Parathyroid adenoma (tissue), 2 donors: ENCODE measurements at regions not wholly inside any gene's neighbourhood (a gene's known extent, or its start where the extent isn't known, plus 50 kb on each side); places are given as distances from the start of the nearest gene placed in this dataset.

Experiments
- H2AFZ ChIP-seq: fragments of 300-600 bp; sonication (generic); one replicate; pipeline ENCODE4 v1.7.0; 2017; ENCODE audit warnings: antibody characterized with exemption, mild to moderate bottlenecking
- H3K27ac ChIP-seq: fragments of 300-600 bp; sonication (generic); one replicate; pipeline ENCODE4 v1.7.0; 2017
- H3K27me3 ChIP-seq: fragments of 300-600 bp; sonication (generic); one replicate; pipeline ENCODE4 v1.7.0; 2017; ENCODE audit warnings: low read length; ENCODE audit not compliant: control insufficient read depth, insufficient read depth
- H3K36me3 ChIP-seq: fragments of 300-600 bp; sonication (generic); one replicate; pipeline ENCODE4 v1.7.0; 2017; ENCODE audit warnings: low read length; ENCODE audit not compliant: control insufficient read depth, insufficient read depth
- H3K4me1 ChIP-seq: fragments of 300-600 bp; sonication (generic); one replicate; pipeline ENCODE4 v1.7.0; 2017; ENCODE audit warnings: control low read depth
- H3K4me2 ChIP-seq: fragments of 300-600 bp; sonication (generic); one replicate; pipeline ENCODE4 v1.7.0; 2017; ENCODE audit warnings: low read length
- H3K4me3 ChIP-seq: fragments of 300-600 bp; sonication (generic); one replicate; pipeline ENCODE4 v1.7.0; 2017; ENCODE audit warnings: low read depth, low read length
- H3K79me2 ChIP-seq: fragments of 300-600 bp; sonication (generic); one replicate; pipeline ENCODE4 v1.7.0; 2017; ENCODE audit warnings: control low read depth
- H3K9ac ChIP-seq: fragments of 300-600 bp; sonication (generic); one replicate; pipeline ENCODE4 v1.7.0; 2017; ENCODE audit warnings: mild to moderate bottlenecking
- H3K9me3 ChIP-seq: fragments of 300-600 bp; sonication (generic); one replicate; pipeline ENCODE4 v1.7.0; 2017; ENCODE audit warnings: low read length; ENCODE audit not compliant: control insufficient read depth
- TF ChIP-seq, protein P1 (sequence below): fragments of 300-600 bp; sonication (generic); IDR thresholded peaks from one replicate; pipeline ENCODE4 v1.7.0; 2017; ENCODE audit warnings: antibody characterized with exemption, mild to moderate bottlenecking
- donor health status: primary hyperparathyroidism.

DNA sequence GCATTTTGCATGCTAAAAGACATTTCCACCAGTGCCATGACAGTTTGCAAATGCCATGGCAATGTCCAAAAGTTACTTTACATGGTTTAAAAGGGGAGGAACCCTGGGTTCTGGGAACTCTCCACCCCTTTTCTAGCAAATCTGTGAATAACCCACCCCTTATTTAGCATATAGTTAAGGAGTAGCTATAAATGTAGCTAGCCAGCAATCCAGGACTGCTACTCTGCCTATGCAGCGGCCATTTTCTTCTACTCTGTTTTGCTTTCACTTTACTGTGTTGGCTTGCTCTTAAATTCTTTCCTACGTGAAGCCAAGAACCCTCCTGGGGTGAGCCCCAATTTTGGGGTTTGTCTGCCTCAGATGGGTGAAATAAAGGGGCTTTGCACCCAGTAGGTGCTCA is 141.0 kb downstream of the PTPN11 start:
- Histone ChIP-seq H3K36me3 (no peaks in the 10 kb centered on the region), H3K27me3 (no peaks in the 10 kb centered on the region), H3K9ac (no peak overlapping the region), H3K4me1 (no peaks in the 10 kb centered on the region), H3K79me2 (no peaks in the 10 kb centered on the region), H3K4me3 (no peak overlapping the region), H3K4me2 (no peak overlapping the region), H2AFZ (no peak overlapping the region), H3K9me3 (peaks cover 3% of the 10 kb centered on the region), H3K27ac (no peak overlapping the region)
- TF ChIP-seq, protein P1, sequence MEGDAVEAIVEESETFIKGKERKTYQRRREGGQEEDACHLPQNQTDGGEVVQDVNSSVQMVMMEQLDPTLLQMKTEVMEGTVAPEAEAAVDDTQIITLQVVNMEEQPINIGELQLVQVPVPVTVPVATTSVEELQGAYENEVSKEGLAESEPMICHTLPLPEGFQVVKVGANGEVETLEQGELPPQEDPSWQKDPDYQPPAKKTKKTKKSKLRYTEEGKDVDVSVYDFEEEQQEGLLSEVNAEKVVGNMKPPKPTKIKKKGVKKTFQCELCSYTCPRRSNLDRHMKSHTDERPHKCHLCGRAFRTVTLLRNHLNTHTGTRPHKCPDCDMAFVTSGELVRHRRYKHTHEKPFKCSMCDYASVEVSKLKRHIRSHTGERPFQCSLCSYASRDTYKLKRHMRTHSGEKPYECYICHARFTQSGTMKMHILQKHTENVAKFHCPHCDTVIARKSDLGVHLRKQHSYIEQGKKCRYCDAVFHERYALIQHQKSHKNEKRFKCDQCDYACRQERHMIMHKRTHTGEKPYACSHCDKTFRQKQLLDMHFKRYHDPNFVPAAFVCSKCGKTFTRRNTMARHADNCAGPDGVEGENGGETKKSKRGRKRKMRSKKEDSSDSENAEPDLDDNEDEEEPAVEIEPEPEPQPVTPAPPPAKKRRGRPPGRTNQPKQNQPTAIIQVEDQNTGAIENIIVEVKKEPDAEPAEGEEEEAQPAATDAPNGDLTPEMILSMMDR, result no peak

DNA sequence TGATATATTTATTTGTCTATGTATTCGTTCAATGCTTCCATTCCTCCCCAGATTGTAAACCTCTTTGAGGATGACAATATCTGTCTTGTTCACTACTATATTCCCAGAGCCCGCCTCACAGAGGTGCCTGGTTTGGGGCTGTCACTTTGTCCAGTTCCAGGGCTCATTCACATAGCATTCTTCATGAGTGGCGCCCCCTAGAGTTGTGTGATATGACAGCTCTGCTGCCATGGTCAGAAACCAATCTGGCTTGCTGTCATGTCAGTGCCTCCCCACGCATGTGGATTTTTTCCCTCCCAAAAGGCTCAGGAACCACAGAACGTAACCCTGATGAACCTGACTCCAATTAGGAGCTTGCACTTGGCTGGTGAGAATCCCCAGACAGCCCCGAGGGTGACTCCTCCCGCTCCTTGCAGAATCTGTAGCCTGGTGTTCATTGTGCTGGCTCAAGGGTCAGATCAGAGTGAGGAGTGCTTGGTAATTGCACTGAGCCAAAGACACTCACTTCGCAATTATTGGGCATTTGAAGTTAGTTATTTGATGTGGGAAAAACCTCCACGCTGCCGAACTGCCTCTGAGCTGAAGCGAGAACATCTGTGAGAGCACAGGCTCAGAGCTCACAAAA is 145.5 kb downstream of the PTPN11 start:
- Histone ChIP-seq H3K9me3 (no peaks in the 10 kb centered on the region), H3K4me1 (no peaks in the 10 kb centered on the region), H3K4me3 (no peak overlapping the region), H3K36me3 (no peaks in the 10 kb centered on the region), H3K27ac (no peak overlapping the region), H2AFZ (no peak overlapping the region), H3K4me2 (no peak overlapping the region), H3K79me2 (no peaks in the 10 kb centered on the region), H3K27me3 (no peaks in the 10 kb centered on the region), H3K9ac (no peak overlapping the region)
- TF ChIP-seq, protein P1, result no peak

GRCh38 chr12:112568641-112569040 is 149.9 kb downstream of the PTPN11 start:
- Histone ChIP-seq H2AFZ (no peak overlapping the region), H3K79me2 (no peaks in the 10 kb centered on the region), H3K27me3 (peaks cover 2% of the 10 kb centered on the region), H3K4me1 (peaks cover 8% of the 10 kb centered on the region), H3K27ac (no peak overlapping the region), H3K4me2 (no peak overlapping the region), H3K36me3 (no peaks in the 10 kb centered on the region), H3K9me3 (no peaks in the 10 kb centered on the region), H3K9ac (no peak overlapping the region), H3K4me3 (no peak overlapping the region)
- TF ChIP-seq, protein P1, result no peak

DNA sequence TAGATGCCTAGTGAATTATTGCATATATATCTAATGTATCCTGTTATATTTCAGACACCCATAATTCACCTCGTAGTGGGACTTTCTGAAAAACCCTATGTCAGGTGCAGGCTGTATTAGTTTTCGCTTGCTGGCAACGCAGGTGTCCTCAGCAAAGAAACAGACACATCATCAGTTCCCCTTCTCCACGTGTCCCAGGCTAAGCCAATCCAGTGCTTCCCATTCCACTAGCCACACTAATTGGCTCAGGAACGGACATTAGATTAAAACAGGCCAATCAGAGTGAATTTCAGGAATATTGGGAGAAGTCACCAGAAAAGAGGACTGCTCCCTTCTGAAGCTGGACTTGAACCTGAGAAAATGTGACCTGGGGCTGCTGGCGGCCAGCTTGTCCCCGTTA is 151.3 kb downstream of the PTPN11 start:
- Histone ChIP-seq H3K4me1 (peaks cover 9% of the 10 kb centered on the region), H2AFZ (no peak overlapping the region), H3K27ac (no peak overlapping the region), H3K36me3 (no peaks in the 10 kb centered on the region), H3K27me3 (peaks cover 2% of the 10 kb centered on the region), H3K4me3 (no peak overlapping the region), H3K4me2 (no peak overlapping the region), H3K79me2 (no peaks in the 10 kb centered on the region), H3K9me3 (no peaks in the 10 kb centered on the region), H3K9ac (no peak overlapping the region)
- TF ChIP-seq, protein P1, result no peak

GRCh38 chr12:112573141-112573540 is 154.4 kb downstream of the PTPN11 start:
- H3K4me2 ChIP-seq, result no peak overlapping the region
- no peaks in the 10 kb centered on the region for H3K79me2 ChIP-seq
- TF ChIP-seq, protein P1, result no peak
- no peak overlapping the region for H2AFZ ChIP-seq
- H3K36me3 ChIP-seq, result no peaks in the 10 kb centered on the region
- H3K4me1 ChIP-seq, result peaks cover 9% of the 10 kb centered on the region
- H3K9ac ChIP-seq, result no peak overlapping the region
- no peak overlapping the region for H3K27ac ChIP-seq
- H3K4me3 ChIP-seq, result no peak overlapping the region
- no peaks in the 10 kb centered on the region for H3K9me3 ChIP-seq
- peaks cover 2% of the 10 kb centered on the region for H3K27me3 ChIP-seq
